GM23338 (cell line): ENCODE measurements at regions not wholly inside any gene's neighbourhood (a gene's known extent, or its start where the extent isn't known, plus 50 kb on each side); places are given as distances from the start of the nearest gene placed in this dataset.

Experiments used
- CREB1 ChIP-seq: fragments of 250-450 bp; sonication (Bioruptor Pico); IDR thresholded peaks from 2 replicates; pipeline ENCODE4 v1.5.0; 2020; ENCODE audit warnings: low read depth, mild to moderate bottlenecking, moderate library complexity
- EZH2 ChIP-seq: fragments of 200-600 bp; sonication (generic); IDR thresholded peaks from one replicate; pipeline ENCODE4 v1.8.0; 2017; ENCODE audit warnings: antibody characterized with exemption, mild to moderate bottlenecking, low read depth; ENCODE audit not compliant: unreplicated experiment
- EZH2phosphoT487 ChIP-seq: fragments of 200-600 bp; sonication (generic); IDR thresholded peaks from one replicate; pipeline ENCODE4 v1.8.1; 2018; ENCODE audit warnings: antibody characterized with exemption; ENCODE audit not compliant: unreplicated experiment
- POLR2AphosphoS5 ChIP-seq: IDR thresholded peaks from 2 replicates; pipeline ENCODE4 v1.6.1; 2016; ENCODE audit warnings: antibody characterized with exemption, low read depth
- ZNF331 ChIP-seq: fragments of 250-450 bp; sonication (Bioruptor Pico); IDR thresholded peaks from 2 replicates; pipeline ENCODE4 v1.5.0; 2020; ENCODE audit warnings: low read depth, mild to moderate bottlenecking, moderate library complexity
- TF ChIP-seq, protein P1 (sequence below), 2 experiments: fragments of 200-600 bp in 1 of 2; sonication (generic) in 1 of 2; conservative IDR thresholded peaks; 2 replicates each; pipeline versions ENCODE4 v1.5.1 to v1.6.1; 2016 to 2017; ENCODE audit warnings: antibody characterized with exemption in 2 of 2, low read depth in 2 of 2, mild to moderate bottlenecking in 2 of 2, moderate library complexity in 1 of 2
- TF ChIP-seq, protein P2 (sequence below): IDR thresholded peaks from one replicate; pipeline ENCODE4 v1.6.1; 2018; ENCODE audit warnings: antibody characterized with exemption; ENCODE audit not compliant: unreplicated experiment

DNA sequence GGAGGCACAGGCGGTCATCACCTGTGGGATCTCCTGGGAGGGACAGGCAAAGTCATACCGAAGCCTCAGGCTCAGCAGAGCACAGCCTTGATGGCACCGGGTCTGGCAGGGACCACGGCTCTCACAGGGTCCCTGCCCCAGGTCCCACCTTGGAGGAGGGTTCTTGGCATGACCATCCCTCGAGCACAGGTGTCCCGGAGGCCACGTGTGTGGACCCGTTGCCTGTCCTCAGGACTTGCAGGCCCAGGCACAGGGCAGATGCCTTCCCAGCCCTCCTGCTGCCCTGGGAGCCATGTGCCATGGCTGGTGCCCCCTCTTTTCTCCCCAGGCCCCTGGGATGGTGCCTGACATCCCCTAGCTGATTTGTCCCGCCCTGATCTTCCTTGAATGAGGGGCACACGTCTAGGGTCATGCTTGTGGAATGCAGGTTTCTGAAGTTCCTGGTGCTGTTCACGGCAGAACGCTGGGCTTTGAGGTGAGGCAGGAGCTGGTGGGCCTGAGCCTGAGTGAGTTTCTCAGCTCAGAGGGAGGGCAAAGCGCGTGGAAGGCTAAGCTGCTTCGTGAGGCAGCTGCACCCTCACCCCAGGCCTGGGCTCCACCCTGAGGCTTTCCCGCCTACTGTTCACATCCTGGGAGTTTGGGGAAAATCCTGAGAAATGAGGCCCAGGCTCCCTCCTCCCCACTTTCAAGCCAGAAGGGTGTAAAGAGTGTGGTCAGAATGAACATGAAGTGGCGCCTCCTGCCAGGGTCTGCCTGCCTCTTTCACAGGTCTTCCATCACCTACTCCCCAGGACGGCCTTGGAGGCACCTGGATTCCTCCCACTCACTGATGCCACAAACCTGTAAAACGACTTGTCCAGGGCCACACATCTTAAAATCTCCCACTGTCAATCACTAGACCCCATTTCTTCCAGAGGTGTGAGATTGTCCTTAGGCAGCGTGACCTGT lies 325.8 kb upstream of the B3GAT1 start:
- TF ChIP-seq, protein P1, sequence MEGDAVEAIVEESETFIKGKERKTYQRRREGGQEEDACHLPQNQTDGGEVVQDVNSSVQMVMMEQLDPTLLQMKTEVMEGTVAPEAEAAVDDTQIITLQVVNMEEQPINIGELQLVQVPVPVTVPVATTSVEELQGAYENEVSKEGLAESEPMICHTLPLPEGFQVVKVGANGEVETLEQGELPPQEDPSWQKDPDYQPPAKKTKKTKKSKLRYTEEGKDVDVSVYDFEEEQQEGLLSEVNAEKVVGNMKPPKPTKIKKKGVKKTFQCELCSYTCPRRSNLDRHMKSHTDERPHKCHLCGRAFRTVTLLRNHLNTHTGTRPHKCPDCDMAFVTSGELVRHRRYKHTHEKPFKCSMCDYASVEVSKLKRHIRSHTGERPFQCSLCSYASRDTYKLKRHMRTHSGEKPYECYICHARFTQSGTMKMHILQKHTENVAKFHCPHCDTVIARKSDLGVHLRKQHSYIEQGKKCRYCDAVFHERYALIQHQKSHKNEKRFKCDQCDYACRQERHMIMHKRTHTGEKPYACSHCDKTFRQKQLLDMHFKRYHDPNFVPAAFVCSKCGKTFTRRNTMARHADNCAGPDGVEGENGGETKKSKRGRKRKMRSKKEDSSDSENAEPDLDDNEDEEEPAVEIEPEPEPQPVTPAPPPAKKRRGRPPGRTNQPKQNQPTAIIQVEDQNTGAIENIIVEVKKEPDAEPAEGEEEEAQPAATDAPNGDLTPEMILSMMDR (conservative IDR thresholded peaks at IDR 0.05; ENCODE audit: low read depth in 2 of 2) = 0 out of 4 replicates have a peak, but pooled peaks of 1 of the 2 experiments have one; percentile 2
- no peak for TF ChIP-seq CREB1 (CRISPR knock-in tag)
- no peak for TF ChIP-seq EZH2phosphoT487
- TF ChIP-seq POLR2AphosphoS5 = no peak
- no peak for TF ChIP-seq ZNF331 (CRISPR knock-in tag)
- no peak for TF ChIP-seq EZH2
- TF ChIP-seq, protein P2, sequence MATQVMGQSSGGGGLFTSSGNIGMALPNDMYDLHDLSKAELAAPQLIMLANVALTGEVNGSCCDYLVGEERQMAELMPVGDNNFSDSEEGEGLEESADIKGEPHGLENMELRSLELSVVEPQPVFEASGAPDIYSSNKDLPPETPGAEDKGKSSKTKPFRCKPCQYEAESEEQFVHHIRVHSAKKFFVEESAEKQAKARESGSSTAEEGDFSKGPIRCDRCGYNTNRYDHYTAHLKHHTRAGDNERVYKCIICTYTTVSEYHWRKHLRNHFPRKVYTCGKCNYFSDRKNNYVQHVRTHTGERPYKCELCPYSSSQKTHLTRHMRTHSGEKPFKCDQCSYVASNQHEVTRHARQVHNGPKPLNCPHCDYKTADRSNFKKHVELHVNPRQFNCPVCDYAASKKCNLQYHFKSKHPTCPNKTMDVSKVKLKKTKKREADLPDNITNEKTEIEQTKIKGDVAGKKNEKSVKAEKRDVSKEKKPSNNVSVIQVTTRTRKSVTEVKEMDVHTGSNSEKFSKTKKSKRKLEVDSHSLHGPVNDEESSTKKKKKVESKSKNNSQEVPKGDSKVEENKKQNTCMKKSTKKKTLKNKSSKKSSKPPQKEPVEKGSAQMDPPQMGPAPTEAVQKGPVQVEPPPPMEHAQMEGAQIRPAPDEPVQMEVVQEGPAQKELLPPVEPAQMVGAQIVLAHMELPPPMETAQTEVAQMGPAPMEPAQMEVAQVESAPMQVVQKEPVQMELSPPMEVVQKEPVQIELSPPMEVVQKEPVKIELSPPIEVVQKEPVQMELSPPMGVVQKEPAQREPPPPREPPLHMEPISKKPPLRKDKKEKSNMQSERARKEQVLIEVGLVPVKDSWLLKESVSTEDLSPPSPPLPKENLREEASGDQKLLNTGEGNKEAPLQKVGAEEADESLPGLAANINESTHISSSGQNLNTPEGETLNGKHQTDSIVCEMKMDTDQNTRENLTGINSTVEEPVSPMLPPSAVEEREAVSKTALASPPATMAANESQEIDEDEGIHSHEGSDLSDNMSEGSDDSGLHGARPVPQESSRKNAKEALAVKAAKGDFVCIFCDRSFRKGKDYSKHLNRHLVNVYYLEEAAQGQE = no peak
